ENCODE measurements at regions not wholly inside any gene's neighbourhood (a gene's known extent, or its start where the extent isn't known, plus 50 kb on each side); places are given as distances from the start of the nearest gene placed in this dataset.

- TF ChIP-seq POLR2A (IDR thresholded peaks at IDR 0.05), result no peak
- no peak for TF ChIP-seq CTCF (IDR thresholded peaks at IDR 0.05)
- DNase-seq, result no peak
- Histone ChIP-seq H3K27ac (no peak overlapping the region), H3K36me3 (replicated peaks in 1 of 2) (no peaks in the 10 kb centered on the region), H3K4me3 (no peak overlapping the region), H3K27me3 (no peaks in the 10 kb centered on the region), H3K9me3 (replicated peaks in 1 of 3) (no peaks in the 10 kb centered on the region), H3K4me1 (replicated peaks in 1 of 2) (no peaks in the 10 kb centered on the region)
- intact Hi-C loops (cut with DNase I), result no loop called here
- 85 to 90% (median 88%) methylated on average over 4 of the region's 4 CpGs for WGBS, 4 donors
Observed at GRCh38 chr5:175124251-175124813, 319.6 kb downstream of the DRD1 start.

- Histone ChIP-seq H3K27ac (no peak overlapping the region), H3K4me3 (no peak overlapping the region), H3K4me1 (replicated peaks in 1 of 2) (no peaks in the 10 kb centered on the region), H3K9me3 (replicated peaks in 1 of 3) (no peaks in the 10 kb centered on the region), H3K36me3 (replicated peaks in 1 of 2) (no peaks in the 10 kb centered on the region), H3K27me3 (no peaks in the 10 kb centered on the region)
- no peak for DNase-seq
- intact Hi-C loops (cut with DNase I), result no loop called here
- 86 to 89% (median 87%) methylated on average over 6 of the region's 6 CpGs for WGBS, 4 donors
- TF ChIP-seq POLR2A (IDR thresholded peaks at IDR 0.05) (no peak), CTCF (IDR thresholded peaks at IDR 0.05) (no peak)
Observed at GRCh38 chr5:175123542-175123941, 320.4 kb downstream of the DRD1 start.

- intact Hi-C loops (cut with DNase I), result no loop called here
- Histone ChIP-seq H3K4me3 (no peak overlapping the region), H3K36me3 (replicated peaks in 1 of 2) (no peaks in the 10 kb centered on the region), H3K27ac (no peak overlapping the region), H3K4me1 (replicated peaks in 1 of 2) (no peaks in the 10 kb centered on the region), H3K27me3 (no peaks in the 10 kb centered on the region), H3K9me3 (replicated peaks in 1 of 3) (no peaks in the 10 kb centered on the region)
- no peak for DNase-seq
- WGBS, 4 donors, result 73 to 83% (median 77%) methylated on average over 2 of the region's 2 CpGs
- no peak for TF ChIP-seq CTCF (IDR thresholded peaks at IDR 0.05)
- TF ChIP-seq POLR2A (IDR thresholded peaks at IDR 0.05), result no peak
Observed at GRCh38 chr5:175121457-175121856, 322.5 kb downstream of the DRD1 start.

GRCh38 chr5:175120412-175120811 lies 323.6 kb downstream of the DRD1 start:
- Histone ChIP-seq H3K27ac (no peak overlapping the region), H3K4me1 (replicated peaks in 1 of 2) (no peaks in the 10 kb centered on the region), H3K4me3 (no peak overlapping the region), H3K9me3 (replicated peaks in 1 of 3) (no peaks in the 10 kb centered on the region), H3K36me3 (replicated peaks in 1 of 2) (no peaks in the 10 kb centered on the region), H3K27me3 (no peaks in the 10 kb centered on the region)
- DNase-seq, result no peak
- intact Hi-C loops (cut with DNase I), result no loop called here
- TF ChIP-seq CTCF (IDR thresholded peaks at IDR 0.05) (no peak), POLR2A (IDR thresholded peaks at IDR 0.05) (no peak)
- 89 to 90% (median 89%) methylated on average over 7 of the region's 7 CpGs for WGBS, 4 donors
